CD4-positive, alpha-beta T cell treated with Interleukin-2 at 100 ng/mL for 4 hours (primary cell): ENCODE measurements at regions not wholly inside any gene's neighbourhood (a gene's known extent, or its start where the extent isn't known, plus 50 kb on each side); places are given as distances from the start of the nearest gene placed in this dataset.

Experiments
- DNase-seq: peaks from one replicate; pipeline ENCODE4 v3.0.0-alpha.2; 2020; ENCODE audit warnings: low spot score

- DNase-seq = no peak
These were observed 786.8 kb upstream of the ACVR2A start for GRCh38 chr2:147057892-147058490.

- no peak for DNase-seq
These were observed 793.0 kb upstream of the ACVR2A start for GRCh38 chr2:147051814-147052213.

- no peak for DNase-seq
These were observed 793.6 kb upstream of the ACVR2A start for GRCh38 chr2:147051248-147051647.

- no peak for DNase-seq
These were observed 794.9 kb upstream of the ACVR2A start for GRCh38 chr2:147049957-147050356.

- no peak for DNase-seq
These were observed 798.4 kb upstream of the ACVR2A start for GRCh38 chr2:147046473-147046872.

GRCh38 chr2:147045113-147045512 lies 799.7 kb upstream of the ACVR2A start:
- DNase-seq = peak; percentile 31

GRCh38 chr2:147041121-147041494 lies 803.7 kb upstream of the ACVR2A start:
- DNase-seq = no peak

GRCh38 chr2:147040298-147041120 lies 804.3 kb upstream of the ACVR2A start:
- DNase-seq = no peak

- DNase-seq = no peak
These were observed 807.8 kb upstream of the ACVR2A start for GRCh38 chr2:147037048-147037447.

GRCh38 chr2:147033044-147033443 lies 811.8 kb upstream of the ACVR2A start:
- no peak for DNase-seq

- DNase-seq = no peak
These were observed 812.9 kb upstream of the ACVR2A start for GRCh38 chr2:147031897-147032296.

GRCh38 chr2:147030966-147031720 lies 813.7 kb upstream of the ACVR2A start:
- DNase-seq = no peak

GRCh38 chr2:147027436-147027835 lies 817.4 kb upstream of the ACVR2A start:
- no peak for DNase-seq

- no peak for DNase-seq
These were observed 818.0 kb upstream of the ACVR2A start for GRCh38 chr2:147026664-147027295.

GRCh38 chr2:147025646-147026585 lies 818.9 kb upstream of the ACVR2A start:
- no peak for DNase-seq

- no peak for DNase-seq
These were observed 825.5 kb upstream of the ACVR2A start for GRCh38 chr2:147019311-147019710.

- DNase-seq = no peak
These were observed 826.7 kb upstream of the ACVR2A start for GRCh38 chr2:147017951-147018645.

- DNase-seq = no peak
These were observed 828.6 kb upstream of the ACVR2A start for GRCh38 chr2:147016181-147016580.

GRCh38 chr2:147015591-147015990 lies 829.2 kb upstream of the ACVR2A start:
- no peak for DNase-seq

- DNase-seq = no peak
These were observed 831.0 kb upstream of the ACVR2A start for GRCh38 chr2:147013696-147014392.
